GM10266 (cell line): ENCODE measurements at regions not wholly inside any gene's neighbourhood (a gene's known extent, or its start where the extent isn't known, plus 50 kb on each side); places are given as distances from the start of the nearest gene placed in this dataset.

Experiments
- DNase-seq: peaks from one replicate; pipeline ENCODE4 v3.0.0; 2012; ENCODE audit errors: extremely low spot score
- CTCF ChIP-seq: IDR thresholded peaks from 2 replicates; pipeline ENCODE4 v1.5.1; 2012; ENCODE audit warnings: mild to moderate bottlenecking, low read depth; ENCODE audit not compliant: control insufficient read depth, insufficient read depth; ENCODE audit errors: missing control alignments

- no peak for TF ChIP-seq CTCF
- DNase-seq: no peak
Measured at GRCh38 chr2:142756430-142756829, 121.0 kb upstream of the KYNU start.

GRCh38 chr2:142755191-142755590 is 122.3 kb upstream of the KYNU start:
- no peak for DNase-seq
- TF ChIP-seq CTCF: no peak

- no peak for TF ChIP-seq CTCF
Measured at GRCh38 chr2:142754182-142754581, 123.3 kb upstream of the KYNU start.

GRCh38 chr2:142750858-142751257 is 126.6 kb upstream of the KYNU start:
- no peak for TF ChIP-seq CTCF
- DNase-seq: no peak

More at GRCh38 chr2:142754182-142754581, 123.3 kb upstream of the KYNU start:
- DNase-seq: no peak

GRCh38 chr2:142748559-142749099 is 128.8 kb upstream of the KYNU start:
- DNase-seq: no peak
- no peak for TF ChIP-seq CTCF

- DNase-seq: no peak
Measured at GRCh38 chr2:142745691-142746090, 131.8 kb upstream of the KYNU start.

More at GRCh38 chr2:142745691-142746090, 131.8 kb upstream of the KYNU start:
- no peak for TF ChIP-seq CTCF
